ENCODE measurements at regions not wholly inside any gene's neighbourhood (a gene's known extent, or its start where the extent isn't known, plus 50 kb on each side); places are given as distances from the start of the nearest gene placed in this dataset.
"Not testable (repeated sequence)": the region's sequence is repeated elsewhere in the genome, so short reads cannot be mapped to it uniquely, and the experiment has no call there.

GRCh38 chr13:46484561-46484960 is 68.4 kb upstream of the LRCH1 start:
- H3K9me3 ChIP-seq (ENCODE audit: control insufficient read depth in 3 of 3, low read length in 3 of 3) = peaks cover 3 to 15% (median 5%) of the 10 kb centered on the region in 3 donors
- no peak overlapping the region for H3K4me3 ChIP-seq (ENCODE audit: low read length in 3 of 3)
- no peak overlapping the region for H3K9ac ChIP-seq (ENCODE audit: low read depth in 1 of 3, low read length in 3 of 3)
- H3K27me3 ChIP-seq (ENCODE audit: control insufficient read depth in 3 of 3, insufficient read depth in 3 of 3, low read length in 3 of 3) = no peaks in the 10 kb centered on the region
- peaks cover 0 to 6% (median 0%) of the 10 kb centered on the region in 3 donors for H3K4me1 ChIP-seq (ENCODE audit: control insufficient read depth in 3 of 3, insufficient read depth in 3 of 3, low read length in 3 of 3)
- no peaks in the 10 kb centered on the region for H3K36me3 ChIP-seq (ENCODE audit: control insufficient read depth in 3 of 3, insufficient read depth in 3 of 3, low read length in 3 of 3)
- no peak overlapping the region for H3K27ac ChIP-seq (ENCODE audit: low read depth, low read length)

DNA sequence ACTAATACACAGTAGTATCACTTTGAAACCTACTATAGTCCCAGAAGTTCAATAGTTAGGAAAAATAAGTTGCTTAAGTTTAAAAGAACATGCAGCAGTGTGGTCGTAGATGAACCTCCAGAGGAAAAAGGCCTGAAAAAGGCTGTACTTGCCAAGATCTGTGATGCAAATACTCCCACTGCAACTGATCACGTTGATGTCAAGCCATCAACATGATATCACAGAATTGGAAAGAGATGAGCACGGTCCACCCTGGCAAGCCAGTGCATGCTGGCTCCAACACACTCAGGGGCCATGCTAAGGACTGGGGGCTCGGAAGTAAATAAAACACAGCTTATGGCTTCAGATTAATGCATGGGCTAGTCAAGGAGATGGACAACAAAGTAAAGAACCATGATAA is 71.8 kb upstream of the LRCH1 start:
- H3K36me3 ChIP-seq (ENCODE audit: control insufficient read depth in 3 of 3, insufficient read depth in 3 of 3, low read length in 3 of 3) = no peaks in the 10 kb centered on the region
- H3K4me1 ChIP-seq (ENCODE audit: control insufficient read depth in 3 of 3, insufficient read depth in 3 of 3, low read length in 3 of 3) = no peaks in the 10 kb centered on the region
- no peak overlapping the region for H3K9ac ChIP-seq (ENCODE audit: low read depth in 1 of 3, low read length in 3 of 3)
- H3K27ac ChIP-seq (ENCODE audit: low read depth, low read length) = no peak overlapping the region
- peaks cover 3 to 15% (median 5%) of the 10 kb centered on the region in 3 donors for H3K9me3 ChIP-seq (ENCODE audit: control insufficient read depth in 3 of 3, low read length in 3 of 3)
- H3K27me3 ChIP-seq (ENCODE audit: control insufficient read depth in 3 of 3, insufficient read depth in 3 of 3, low read length in 3 of 3) = no peaks in the 10 kb centered on the region
- no peak overlapping the region for H3K4me3 ChIP-seq (ENCODE audit: low read length in 3 of 3)

DNA sequence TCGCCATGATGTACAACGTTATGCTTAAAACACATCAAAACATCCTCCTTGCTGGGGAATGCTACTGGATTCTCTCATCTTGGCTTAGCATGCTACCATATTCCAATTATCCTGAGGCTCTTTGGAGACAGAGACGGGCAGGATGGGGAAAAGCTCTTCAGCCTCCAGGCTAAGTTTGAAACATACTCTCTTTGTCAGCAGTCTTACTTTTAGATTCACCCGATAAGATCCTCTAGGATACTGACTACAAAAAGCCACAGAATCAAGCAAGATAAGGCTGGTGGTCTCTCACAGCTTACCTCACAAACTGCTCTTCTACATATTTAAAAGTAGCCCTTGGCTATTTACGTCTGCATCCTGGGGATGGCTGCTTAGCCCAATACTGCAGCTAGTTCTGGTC is 72.8 kb upstream of the LRCH1 start:
- Histone ChIP-seq H3K4me1 (ENCODE audit: control insufficient read depth in 3 of 3, insufficient read depth in 3 of 3, low read length in 3 of 3) (no peaks in the 10 kb centered on the region), H3K4me3 (ENCODE audit: low read length in 3 of 3) (no peak overlapping the region), H3K27ac (ENCODE audit: low read depth, low read length) (no peak overlapping the region), H3K9ac (ENCODE audit: low read depth in 1 of 3, low read length in 3 of 3) (no peak overlapping the region), H3K36me3 (ENCODE audit: control insufficient read depth in 3 of 3, insufficient read depth in 3 of 3, low read length in 3 of 3) (no peaks in the 10 kb centered on the region), H3K27me3 (ENCODE audit: control insufficient read depth in 3 of 3, insufficient read depth in 3 of 3, low read length in 3 of 3) (no peaks in the 10 kb centered on the region), H3K9me3 (ENCODE audit: control insufficient read depth in 3 of 3, low read length in 3 of 3) (peaks cover 2 to 15% (median 5%) of the 10 kb centered on the region in 3 donors)

DNA sequence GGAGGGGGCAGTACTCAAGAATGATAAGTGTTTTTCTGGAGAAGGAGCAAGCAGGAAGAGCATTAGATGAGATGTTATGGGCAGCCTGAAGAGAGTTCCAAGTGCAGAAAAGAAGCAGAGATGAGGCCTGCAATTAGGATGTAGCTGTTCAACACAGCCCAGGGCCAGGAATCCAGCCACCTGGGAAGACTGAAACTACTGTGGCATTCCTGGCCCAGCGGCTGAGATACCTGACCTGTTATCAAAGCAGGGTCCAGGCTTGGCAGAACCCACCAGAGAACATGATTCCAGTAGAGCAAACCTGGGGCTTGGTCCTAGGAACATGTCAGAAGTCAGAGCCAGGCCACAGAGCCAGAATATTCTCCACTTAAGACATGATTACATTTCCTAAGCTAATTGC is 73.3 kb upstream of the LRCH1 start:
- Histone ChIP-seq H3K9ac (ENCODE audit: low read depth in 1 of 3, low read length in 3 of 3) (no peak overlapping the region), H3K4me3 (ENCODE audit: low read length in 3 of 3) (no peak overlapping the region), H3K27ac (ENCODE audit: low read depth, low read length) (no peak overlapping the region), H3K36me3 (ENCODE audit: control insufficient read depth in 3 of 3, insufficient read depth in 3 of 3, low read length in 3 of 3) (no peaks in the 10 kb centered on the region), H3K4me1 (ENCODE audit: control insufficient read depth in 3 of 3, insufficient read depth in 3 of 3, low read length in 3 of 3) (no peaks in the 10 kb centered on the region), H3K27me3 (ENCODE audit: control insufficient read depth in 3 of 3, insufficient read depth in 3 of 3, low read length in 3 of 3) (no peaks in the 10 kb centered on the region), H3K9me3 (ENCODE audit: control insufficient read depth in 3 of 3, low read length in 3 of 3) (peaks cover 0 to 11% (median 3%) of the 10 kb centered on the region in 3 donors)

DNA sequence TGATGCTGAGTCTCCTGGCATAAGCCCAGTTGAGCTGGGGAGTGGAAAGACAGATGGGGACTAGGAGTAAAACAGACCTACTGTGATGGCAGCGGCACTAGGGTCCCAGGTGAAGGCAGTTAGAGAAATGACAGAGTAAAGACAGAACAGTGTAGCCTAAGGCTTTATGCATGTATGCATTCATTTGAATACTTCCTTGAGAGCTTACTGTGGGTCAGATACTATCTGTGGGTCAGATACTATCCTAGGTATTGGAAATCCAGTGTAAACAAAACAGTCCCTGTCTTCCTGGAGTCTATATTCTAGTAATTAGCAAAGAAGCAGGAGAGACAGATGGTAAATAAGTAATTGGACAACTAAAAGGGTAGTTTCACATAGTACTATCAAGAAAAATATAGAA is 73.7 kb upstream of the LRCH1 start:
- Histone ChIP-seq H3K4me1 (ENCODE audit: control insufficient read depth in 3 of 3, insufficient read depth in 3 of 3, low read length in 3 of 3) (no peaks in the 10 kb centered on the region), H3K27me3 (ENCODE audit: control insufficient read depth in 3 of 3, insufficient read depth in 3 of 3, low read length in 3 of 3) (no peaks in the 10 kb centered on the region), H3K36me3 (ENCODE audit: control insufficient read depth in 3 of 3, insufficient read depth in 3 of 3, low read length in 3 of 3) (no peaks in the 10 kb centered on the region), H3K4me3 (ENCODE audit: low read length in 3 of 3) (no peak overlapping the region), H3K9me3 (ENCODE audit: control insufficient read depth in 3 of 3, low read length in 3 of 3) (peaks cover 0 to 11% (median 3%) of the 10 kb centered on the region in 3 donors), H3K27ac (ENCODE audit: low read depth, low read length) (no peak overlapping the region), H3K9ac (ENCODE audit: low read depth in 1 of 3, low read length in 3 of 3) (no peak overlapping the region)

DNA sequence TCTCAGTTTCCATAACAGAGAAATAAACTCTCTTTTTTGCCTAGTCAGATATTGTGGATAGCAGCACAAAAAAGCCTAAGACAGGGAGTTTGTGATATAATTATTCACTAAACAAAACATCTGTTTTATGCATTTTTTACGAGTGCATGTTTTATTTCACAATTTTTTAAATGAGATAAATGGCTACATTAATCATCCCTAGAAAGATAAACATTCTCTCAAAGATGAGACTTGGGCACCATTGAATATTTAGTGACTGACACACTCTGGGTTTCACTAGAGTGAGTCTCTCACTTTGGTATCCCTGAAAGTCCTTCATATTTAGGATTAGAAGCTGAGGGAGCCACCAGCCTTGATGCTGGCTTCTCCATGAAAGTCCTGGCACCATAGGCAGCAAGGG is 74.3 kb upstream of the LRCH1 start:
- no peak overlapping the region for H3K4me3 ChIP-seq (ENCODE audit: low read length in 3 of 3)
- H3K9me3 ChIP-seq (ENCODE audit: control insufficient read depth in 3 of 3, low read length in 3 of 3) = peaks cover 0 to 6% (median 2%) of the 10 kb centered on the region in 3 donors
- no peaks in the 10 kb centered on the region for H3K36me3 ChIP-seq (ENCODE audit: control insufficient read depth in 3 of 3, insufficient read depth in 3 of 3, low read length in 3 of 3)
- H3K4me1 ChIP-seq (ENCODE audit: control insufficient read depth in 3 of 3, insufficient read depth in 3 of 3, low read length in 3 of 3) = no peaks in the 10 kb centered on the region
- no peak overlapping the region for H3K27ac ChIP-seq (ENCODE audit: low read depth, low read length)
- H3K27me3 ChIP-seq (ENCODE audit: control insufficient read depth in 3 of 3, insufficient read depth in 3 of 3, low read length in 3 of 3) = no peaks in the 10 kb centered on the region
- H3K9ac ChIP-seq (ENCODE audit: low read depth in 1 of 3, low read length in 3 of 3) = no peak overlapping the region

GRCh38 chr13:46476174-46476573 is 76.8 kb upstream of the LRCH1 start:
- H3K27me3 ChIP-seq (ENCODE audit: control insufficient read depth in 3 of 3, insufficient read depth in 3 of 3, low read length in 3 of 3) = no peaks in the 10 kb centered on the region
- no peaks in the 10 kb centered on the region for H3K4me1 ChIP-seq (ENCODE audit: control insufficient read depth in 3 of 3, insufficient read depth in 3 of 3, low read length in 3 of 3)
- H3K9ac ChIP-seq (ENCODE audit: low read depth in 1 of 3, low read length in 3 of 3) = no peak overlapping the region
- H3K36me3 ChIP-seq (ENCODE audit: control insufficient read depth in 3 of 3, insufficient read depth in 3 of 3, low read length in 3 of 3) = no peaks in the 10 kb centered on the region
- no peak overlapping the region for H3K27ac ChIP-seq (ENCODE audit: low read depth, low read length)
- no peaks in the 10 kb centered on the region for H3K9me3 ChIP-seq (ENCODE audit: control insufficient read depth in 3 of 3, low read length in 3 of 3)
- no peak overlapping the region for H3K4me3 ChIP-seq (ENCODE audit: low read length in 3 of 3)

GRCh38 chr13:46475541-46475991 is 77.4 kb upstream of the LRCH1 start:
- Histone ChIP-seq H3K9me3 (ENCODE audit: control insufficient read depth in 3 of 3, low read length in 3 of 3) (no peaks in the 10 kb centered on the region), H3K4me1 (ENCODE audit: control insufficient read depth in 3 of 3, insufficient read depth in 3 of 3, low read length in 3 of 3) (no peaks in the 10 kb centered on the region), H3K27ac (ENCODE audit: low read depth, low read length) (no peak overlapping the region), H3K4me3 (ENCODE audit: low read length in 3 of 3) (no peak overlapping the region), H3K9ac (ENCODE audit: low read depth in 1 of 3, low read length in 3 of 3) (no peak overlapping the region), H3K27me3 (ENCODE audit: control insufficient read depth in 3 of 3, insufficient read depth in 3 of 3, low read length in 3 of 3) (no peaks in the 10 kb centered on the region), H3K36me3 (ENCODE audit: control insufficient read depth in 3 of 3, insufficient read depth in 3 of 3, low read length in 3 of 3) (no peaks in the 10 kb centered on the region)

DNA sequence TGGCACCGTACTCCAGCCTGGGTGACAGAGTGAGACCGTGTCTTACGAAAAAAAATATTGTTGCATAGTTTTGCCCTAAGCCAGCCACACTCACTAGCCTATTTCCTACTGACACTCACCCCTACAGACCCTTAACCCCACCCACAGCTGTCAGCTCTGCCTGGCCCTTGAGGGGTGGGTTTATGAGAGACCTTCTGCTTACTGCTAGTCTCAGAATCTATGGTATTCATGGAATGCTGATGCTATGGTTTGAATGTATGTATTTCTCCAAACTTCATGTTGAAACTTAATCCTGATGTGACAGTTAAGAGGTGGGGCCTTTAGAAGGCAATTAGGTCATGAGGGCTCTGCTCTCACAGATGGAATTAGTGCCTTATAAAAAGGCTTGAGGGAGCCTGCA is 79.2 kb upstream of the LRCH1 start:
- Histone ChIP-seq H3K4me1 (ENCODE audit: control insufficient read depth in 3 of 3, insufficient read depth in 3 of 3, low read length in 3 of 3) (no peaks in the 10 kb centered on the region), H3K4me3 (ENCODE audit: low read length in 3 of 3) (no peak overlapping the region), H3K36me3 (ENCODE audit: control insufficient read depth in 3 of 3, insufficient read depth in 3 of 3, low read length in 3 of 3) (no peaks in the 10 kb centered on the region), H3K27ac (ENCODE audit: low read depth, low read length) (no peak overlapping the region), H3K9me3 (ENCODE audit: control insufficient read depth in 3 of 3, low read length in 3 of 3) (no peaks in the 10 kb centered on the region), H3K27me3 (ENCODE audit: control insufficient read depth in 3 of 3, insufficient read depth in 3 of 3, low read length in 3 of 3) (no peaks in the 10 kb centered on the region), H3K9ac (ENCODE audit: low read depth in 1 of 3, low read length in 3 of 3) (no peak overlapping the region)

- no peaks in the 10 kb centered on the region for H3K9me3 ChIP-seq (ENCODE audit: control insufficient read depth in 3 of 3, low read length in 3 of 3)
- no peaks in the 10 kb centered on the region for H3K36me3 ChIP-seq (ENCODE audit: control insufficient read depth in 3 of 3, insufficient read depth in 3 of 3, low read length in 3 of 3)
- H3K9ac ChIP-seq (ENCODE audit: low read depth in 1 of 3, low read length in 3 of 3) = no peak overlapping the region
- no peaks in the 10 kb centered on the region for H3K4me1 ChIP-seq (ENCODE audit: control insufficient read depth in 3 of 3, insufficient read depth in 3 of 3, low read length in 3 of 3)
- no peaks in the 10 kb centered on the region for H3K27me3 ChIP-seq (ENCODE audit: control insufficient read depth in 3 of 3, insufficient read depth in 3 of 3, low read length in 3 of 3)
- H3K27ac ChIP-seq (ENCODE audit: low read depth, low read length) = no peak overlapping the region
- H3K4me3 ChIP-seq (ENCODE audit: low read length in 3 of 3) = no peak overlapping the region
Observed at GRCh38 chr13:46472384-46472783, 80.6 kb upstream of the LRCH1 start.

GRCh38 chr13:46469699-46470098 is 82.6 kb upstream of the RUBCNL start:
- H3K27ac ChIP-seq (ENCODE audit: low read depth, low read length); H3K9ac ChIP-seq (ENCODE audit: low read depth in 1 of 3, low read length in 3 of 3); H3K4me3 ChIP-seq (ENCODE audit: low read length in 3 of 3); H3K27me3 ChIP-seq (ENCODE audit: control insufficient read depth in 3 of 3, insufficient read depth in 3 of 3, low read length in 3 of 3); H3K4me1 ChIP-seq (ENCODE audit: control insufficient read depth in 3 of 3, insufficient read depth in 3 of 3, low read length in 3 of 3); H3K9me3 ChIP-seq (ENCODE audit: control insufficient read depth in 3 of 3, low read length in 3 of 3); H3K36me3 ChIP-seq (ENCODE audit: control insufficient read depth in 3 of 3, insufficient read depth in 3 of 3, low read length in 3 of 3): not testable (repeated sequence)
